ENCODE measurements at regions not wholly inside any gene's neighbourhood (a gene's known extent, or its start where the extent isn't known, plus 50 kb on each side); places are given as distances from the start of the nearest gene placed in this dataset.

- Mint-ChIP-seq H3K9me3 (ENCODE audit: unreplicated experiment) (no peaks in the 10 kb centered on the region), H3K36me3 (ENCODE audit: insufficient read depth, unreplicated experiment) (no peaks in the 10 kb centered on the region), H3K4me3 (ENCODE audit: unreplicated experiment) (no peak overlapping the region), H3K27me3 (ENCODE audit: insufficient read depth, unreplicated experiment) (no peaks in the 10 kb centered on the region), H3K4me1 (ENCODE audit: insufficient read depth, unreplicated experiment) (no peaks in the 10 kb centered on the region), H3K27ac (ENCODE audit: low read depth, unreplicated experiment) (no peak overlapping the region)
- POLR2A ChIA-PET: interaction anchor here (1.1 kb wide), 1 partner anchor 60 kb away, joined by 3 read pairs; no protein-coding TSS in a partner anchor
- BruUV-seq (replicated peaks): no TSS peak
- no peak for TF ChIP-seq CTCF (IDR thresholded peaks at IDR 0.05; ENCODE audit: unreplicated experiment)
- DNase-seq (ENCODE audit: unreplicated experiment): no peak
- CTCF ChIA-PET: no interaction called here
- intact Hi-C loops (cut with micrococcal nuclease): no loop called here
These were observed 155.1 kb upstream of the PPARGC1A start for GRCh38 chr4:24044610-24045589.

DNA sequence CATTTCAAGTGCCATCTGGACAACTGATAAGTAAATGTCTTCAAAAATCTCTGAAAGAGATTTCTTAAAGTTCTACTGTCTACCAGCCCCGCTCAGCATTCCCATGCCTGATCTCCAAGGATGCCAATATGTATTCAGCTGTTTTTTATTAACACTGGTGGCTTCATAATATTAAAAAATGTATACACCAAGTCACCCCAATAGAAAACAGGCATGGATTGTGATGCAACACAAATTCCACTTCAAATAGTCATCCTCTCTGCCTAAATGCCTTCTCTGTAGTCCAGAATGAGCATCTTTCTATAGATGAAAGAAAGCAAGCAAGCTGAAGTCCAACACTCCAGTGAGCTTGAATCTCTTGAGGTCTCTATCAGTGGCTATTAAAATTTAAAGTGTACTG, 152.2 kb upstream of the PPARGC1A start:
- POLR2A ChIA-PET: interaction anchor here (0.6 to 0.7 kb wide), 3 partner anchors 8 to 351 kb away, joined by 3 to 5 read pairs (median 3); no protein-coding TSS in a partner anchor
- intact Hi-C loops (cut with micrococcal nuclease): no loop called here

DNA sequence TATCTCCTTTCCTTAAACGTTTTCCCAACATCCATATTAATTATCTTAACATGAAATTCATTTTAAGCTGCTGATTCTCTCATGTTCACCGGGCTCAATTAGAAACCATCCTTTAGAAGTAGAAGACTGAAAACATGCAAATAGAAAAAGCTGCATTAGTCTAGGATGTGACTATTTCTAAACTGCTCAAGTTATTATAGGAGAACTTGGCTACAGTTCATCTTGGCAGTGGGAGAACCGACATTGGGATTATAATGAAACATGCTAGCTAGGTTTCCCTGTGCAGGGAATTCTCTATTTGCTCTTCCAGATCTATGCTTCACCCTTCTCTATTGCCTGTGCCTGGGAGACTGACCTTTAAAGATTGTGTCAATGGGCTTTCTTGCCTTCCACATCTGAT, 151.0 kb upstream of the PPARGC1A start:
- CTCF ChIA-PET: interaction anchor here (0.6 to 1.0 kb wide), 4 partner anchors 8 to 118 kb away, joined by 3 to 5 read pairs (median 4); no protein-coding TSS in a partner anchor
- no peaks in the 10 kb centered on the region for H3K27me3 Mint-ChIP-seq (ENCODE audit: insufficient read depth, unreplicated experiment)

More for the DNA sequence above, 152.2 kb upstream of the PPARGC1A start:
- CTCF ChIA-PET: interaction anchor here (0.9 kb wide), 1 partner anchor 77 kb away, joined by 4 read pairs; no protein-coding TSS in a partner anchor
- Mint-ChIP-seq H3K27ac (ENCODE audit: low read depth, unreplicated experiment) (no peak overlapping the region), H3K36me3 (ENCODE audit: insufficient read depth, unreplicated experiment) (no peaks in the 10 kb centered on the region), H3K9me3 (ENCODE audit: unreplicated experiment) (no peaks in the 10 kb centered on the region), H3K27me3 (ENCODE audit: insufficient read depth, unreplicated experiment) (no peaks in the 10 kb centered on the region), H3K4me3 (ENCODE audit: unreplicated experiment) (no peak overlapping the region), H3K4me1 (ENCODE audit: insufficient read depth, unreplicated experiment) (no peaks in the 10 kb centered on the region)
- DNase-seq (ENCODE audit: unreplicated experiment): peak; percentile 63
- TF ChIP-seq CTCF (IDR thresholded peaks at IDR 0.05; ENCODE audit: unreplicated experiment): no peak
- BruUV-seq (replicated peaks): no TSS peak

More for the DNA sequence above, 151.0 kb upstream of the PPARGC1A start:
- H3K36me3 Mint-ChIP-seq (ENCODE audit: insufficient read depth, unreplicated experiment): no peaks in the 10 kb centered on the region
- no peaks in the 10 kb centered on the region for H3K9me3 Mint-ChIP-seq (ENCODE audit: unreplicated experiment)
- no peak overlapping the region for H3K4me3 Mint-ChIP-seq (ENCODE audit: unreplicated experiment)
- intact Hi-C loops (cut with micrococcal nuclease): no loop called here
- H3K4me1 Mint-ChIP-seq (ENCODE audit: insufficient read depth, unreplicated experiment): no peaks in the 10 kb centered on the region
- BruUV-seq (replicated peaks): no TSS peak
- no peak for DNase-seq (ENCODE audit: unreplicated experiment)
- TF ChIP-seq CTCF (IDR thresholded peaks at IDR 0.05; ENCODE audit: unreplicated experiment): no peak
- H3K27ac Mint-ChIP-seq (ENCODE audit: low read depth, unreplicated experiment): no peak overlapping the region
- POLR2A ChIA-PET: no interaction called here
